Mesendoderm (in vitro differentiated cells): ENCODE measurements at regions not wholly inside any gene's neighbourhood (a gene's known extent, or its start where the extent isn't known, plus 50 kb on each side); places are given as distances from the start of the nearest gene placed in this dataset.

ENCODE experiments used
- DNase-seq: peaks from one replicate; pipeline ENCODE4 v3.0.0; 2013
- H2AK5ac ChIP-seq: 2 replicates; pipeline ENCODE4 v1.6.1; 2013; ENCODE audit warnings: low read length, inconsistent platforms
- H2BK120ac ChIP-seq: 2 replicates; pipeline ENCODE4 v1.6.1; 2013; ENCODE audit warnings: low read depth, mild to moderate bottlenecking, low read length, moderate library complexity, mixed read lengths
- H2BK15ac ChIP-seq: replicated peaks from 2 replicates; pipeline ENCODE4 v1.6.1; 2013; ENCODE audit warnings: low read depth, mild to moderate bottlenecking, moderate library complexity
- H2BK5ac ChIP-seq: 2 replicates; pipeline ENCODE4 v1.6.1; 2013; ENCODE audit warnings: low read length, inconsistent platforms
- H3K18ac ChIP-seq: 2 replicates; pipeline ENCODE4 v1.6.1; 2013; ENCODE audit warnings: mild to moderate bottlenecking, low read length, mixed read lengths
- H3K23ac ChIP-seq: one replicate; pipeline ENCODE4 v1.6.1; 2013; ENCODE audit warnings: low read length
- H3K27ac ChIP-seq: 2 replicates; pipeline ENCODE4 v1.5.1; 2013; ENCODE audit warnings: low read depth, mild to moderate bottlenecking, inconsistent platforms, low read length, moderate library complexity
- H3K27me3 ChIP-seq: 2 replicates; pipeline ENCODE4 v1.6.1; 2013; ENCODE audit warnings: low read length, control low read depth, mild to moderate bottlenecking, inconsistent platforms; ENCODE audit not compliant: insufficient read depth, poor library complexity
- H3K36me3 ChIP-seq: 2 replicates; pipeline ENCODE4 v1.6.1; 2013; ENCODE audit warnings: low read length, inconsistent platforms; ENCODE audit not compliant: control insufficient read depth, insufficient read depth
- H3K4ac ChIP-seq: one replicate; pipeline ENCODE4 v1.6.1; 2013; ENCODE audit warnings: low read depth, mild to moderate bottlenecking, low read length, moderate library complexity
- H3K4me1 ChIP-seq: 2 replicates; pipeline ENCODE4 v1.6.1; 2013; ENCODE audit warnings: low read depth, low read length, inconsistent platforms; ENCODE audit not compliant: control insufficient read depth
- H3K4me2 ChIP-seq: 2 replicates; pipeline ENCODE4 v1.6.1; 2013; ENCODE audit warnings: low read length
- H3K4me3 ChIP-seq: 2 replicates; pipeline ENCODE4 v1.5.1; 2013; ENCODE audit warnings: mild to moderate bottlenecking, low read length
- H3K56ac ChIP-seq: one replicate; pipeline ENCODE4 v1.6.1; 2013; ENCODE audit warnings: low read length
- H3K79me1 ChIP-seq: 2 replicates; pipeline ENCODE4 v1.6.1; 2013; ENCODE audit warnings: low read length, inconsistent platforms
- H3K79me2 ChIP-seq: 2 replicates; pipeline ENCODE4 v1.6.1; 2013; ENCODE audit warnings: mild to moderate bottlenecking, low read length; ENCODE audit not compliant: control insufficient read depth, insufficient read depth
- H3K9ac ChIP-seq: 2 replicates; pipeline ENCODE4 v1.6.1; 2013; ENCODE audit warnings: low read length, inconsistent platforms
- H4K5ac ChIP-seq: one replicate; pipeline ENCODE4 v1.6.1; 2013; ENCODE audit warnings: low read length
- H4K8ac ChIP-seq: one replicate; pipeline ENCODE4 v1.6.1; 2013; ENCODE audit warnings: low read depth, mild to moderate bottlenecking, control low read depth, low read length, moderate library complexity
- WGBS: extraction: QIAGEN DNeasy Blood & Tissue Kit; methylation state at CpG from one replicate; pipeline ENCODE4 v1.1.7; 2013; ENCODE audit warnings: low lambda C conversion rate, missing lambda C conversion rate; ENCODE audit not compliant: insufficient coverage; ENCODE audit errors: extremely low coverage; 5-methylcytosine and 5-hydroxymethylcytosine counted together

- no peak overlapping the region for H3K18ac ChIP-seq
- H3K79me1 ChIP-seq, result no peaks in the 10 kb centered on the region
- no peak overlapping the region for H3K56ac ChIP-seq
- H3K79me2 ChIP-seq, result no peaks in the 10 kb centered on the region
- H4K8ac ChIP-seq, result no peak overlapping the region
- no peaks in the 10 kb centered on the region for H3K4me1 ChIP-seq
- WGBS, result no CpG with 5 or more reads among the region's 23 CpGs
- H3K27me3 ChIP-seq, result no peaks in the 10 kb centered on the region
- no peak overlapping the region for H3K27ac ChIP-seq
- H3K4me2 ChIP-seq, result no peak overlapping the region
- no peak overlapping the region for H3K9ac ChIP-seq
- no peak overlapping the region for H3K4ac ChIP-seq
- no peak overlapping the region for H2AK5ac ChIP-seq
- H4K5ac ChIP-seq, result no peak overlapping the region
- no peak overlapping the region for H2BK15ac ChIP-seq
- no peak overlapping the region for H3K23ac ChIP-seq
- H2BK5ac ChIP-seq, result no peak overlapping the region
- H3K36me3 ChIP-seq, result no peaks in the 10 kb centered on the region
- H2BK120ac ChIP-seq, result no peak overlapping the region
- DNase-seq, result no peak
- no peak overlapping the region for H3K4me3 ChIP-seq
Observed at GRCh38 chr4:3715855-3716630, 50.1 kb upstream of the ADRA2C start.

GRCh38 chr4:3715061-3715854, 50.9 kb upstream of the ADRA2C start:
- H3K4me2 ChIP-seq, result no peak overlapping the region
- H3K79me2 ChIP-seq, result no peaks in the 10 kb centered on the region
- H4K5ac ChIP-seq, result no peak overlapping the region
- no peak overlapping the region for H3K9ac ChIP-seq
- H3K27ac ChIP-seq, result no peak overlapping the region
- H3K79me1 ChIP-seq, result no peaks in the 10 kb centered on the region
- no peaks in the 10 kb centered on the region for H3K36me3 ChIP-seq
- no peak overlapping the region for H4K8ac ChIP-seq
- DNase-seq, result no peak
- H3K27me3 ChIP-seq, result no peaks in the 10 kb centered on the region
- H3K4me3 ChIP-seq, result no peak overlapping the region
- no peaks in the 10 kb centered on the region for H3K4me1 ChIP-seq
- no peak overlapping the region for H3K56ac ChIP-seq
- no peak overlapping the region for H2BK120ac ChIP-seq
- WGBS, result no CpG with 5 or more reads among the region's 23 CpGs
- no peak overlapping the region for H2BK15ac ChIP-seq
- H3K18ac ChIP-seq, result no peak overlapping the region
- H2AK5ac ChIP-seq, result no peak overlapping the region
- no peak overlapping the region for H3K4ac ChIP-seq
- H2BK5ac ChIP-seq, result no peak overlapping the region
- no peak overlapping the region for H3K23ac ChIP-seq

GRCh38 chr4:3714642-3715001, 51.6 kb upstream of the ADRA2C start:
- Histone ChIP-seq H3K79me1 (no peaks in the 10 kb centered on the region), H3K4me2 (no peak overlapping the region), H3K4me1 (no peaks in the 10 kb centered on the region), H3K18ac (no peak overlapping the region), H4K5ac (no peak overlapping the region), H2BK120ac (no peak overlapping the region), H3K4me3 (no peak overlapping the region), H3K23ac (no peak overlapping the region), H2BK15ac (no peak overlapping the region), H2AK5ac (no peak overlapping the region), H3K36me3 (no peaks in the 10 kb centered on the region), H3K9ac (no peak overlapping the region), H3K79me2 (no peaks in the 10 kb centered on the region), H3K4ac (no peak overlapping the region), H3K27ac (no peak overlapping the region), H3K56ac (no peak overlapping the region), H2BK5ac (no peak overlapping the region), H3K27me3 (no peaks in the 10 kb centered on the region), H4K8ac (no peak overlapping the region)
- no peak for DNase-seq
- no CpG with 5 or more reads among the region's 4 CpGs for WGBS

GRCh38 chr4:3713817-3714641, 52.2 kb upstream of the ADRA2C start:
- Histone ChIP-seq H4K5ac (no peak overlapping the region), H3K9ac (no peak overlapping the region), H3K4me3 (no peak overlapping the region), H2BK5ac (no peak overlapping the region), H3K27ac (no peak overlapping the region), H3K4ac (no peak overlapping the region), H4K8ac (no peak overlapping the region), H3K18ac (no peak overlapping the region), H3K23ac (no peak overlapping the region), H3K79me1 (no peaks in the 10 kb centered on the region), H2AK5ac (no peak overlapping the region), H3K27me3 (no peaks in the 10 kb centered on the region), H2BK15ac (no peak overlapping the region), H3K4me2 (no peak overlapping the region), H3K79me2 (no peaks in the 10 kb centered on the region), H3K56ac (no peak overlapping the region), H2BK120ac (no peak overlapping the region), H3K4me1 (no peaks in the 10 kb centered on the region), H3K36me3 (no peaks in the 10 kb centered on the region)
- WGBS, result no CpG with 5 or more reads among the region's 13 CpGs
- DNase-seq, result no peak

- H3K4ac ChIP-seq, result no peak overlapping the region
- no peak overlapping the region for H2BK120ac ChIP-seq
- no peak overlapping the region for H4K8ac ChIP-seq
- no peak overlapping the region for H3K23ac ChIP-seq
- no peak overlapping the region for H3K4me2 ChIP-seq
- no peak for DNase-seq
- H2BK15ac ChIP-seq, result no peak overlapping the region
- H3K18ac ChIP-seq, result no peak overlapping the region
- no peaks in the 10 kb centered on the region for H3K4me1 ChIP-seq
- no peak overlapping the region for H2BK5ac ChIP-seq
- no peaks in the 10 kb centered on the region for H3K79me2 ChIP-seq
- H3K36me3 ChIP-seq, result no peaks in the 10 kb centered on the region
- no peak overlapping the region for H3K4me3 ChIP-seq
- H3K79me1 ChIP-seq, result no peaks in the 10 kb centered on the region
- no CpG with 5 or more reads among the region's 7 CpGs for WGBS
- H3K56ac ChIP-seq, result no peak overlapping the region
- no peak overlapping the region for H4K5ac ChIP-seq
- no peaks in the 10 kb centered on the region for H3K27me3 ChIP-seq
- H3K9ac ChIP-seq, result no peak overlapping the region
- no peak overlapping the region for H2AK5ac ChIP-seq
- no peak overlapping the region for H3K27ac ChIP-seq
Observed at GRCh38 chr4:3713346-3713745, 52.8 kb upstream of the ADRA2C start.
